ENCODE measurements at regions not wholly inside any gene's neighbourhood (a gene's known extent, or its start where the extent isn't known, plus 50 kb on each side); places are given as distances from the start of the nearest gene placed in this dataset.

DNA sequence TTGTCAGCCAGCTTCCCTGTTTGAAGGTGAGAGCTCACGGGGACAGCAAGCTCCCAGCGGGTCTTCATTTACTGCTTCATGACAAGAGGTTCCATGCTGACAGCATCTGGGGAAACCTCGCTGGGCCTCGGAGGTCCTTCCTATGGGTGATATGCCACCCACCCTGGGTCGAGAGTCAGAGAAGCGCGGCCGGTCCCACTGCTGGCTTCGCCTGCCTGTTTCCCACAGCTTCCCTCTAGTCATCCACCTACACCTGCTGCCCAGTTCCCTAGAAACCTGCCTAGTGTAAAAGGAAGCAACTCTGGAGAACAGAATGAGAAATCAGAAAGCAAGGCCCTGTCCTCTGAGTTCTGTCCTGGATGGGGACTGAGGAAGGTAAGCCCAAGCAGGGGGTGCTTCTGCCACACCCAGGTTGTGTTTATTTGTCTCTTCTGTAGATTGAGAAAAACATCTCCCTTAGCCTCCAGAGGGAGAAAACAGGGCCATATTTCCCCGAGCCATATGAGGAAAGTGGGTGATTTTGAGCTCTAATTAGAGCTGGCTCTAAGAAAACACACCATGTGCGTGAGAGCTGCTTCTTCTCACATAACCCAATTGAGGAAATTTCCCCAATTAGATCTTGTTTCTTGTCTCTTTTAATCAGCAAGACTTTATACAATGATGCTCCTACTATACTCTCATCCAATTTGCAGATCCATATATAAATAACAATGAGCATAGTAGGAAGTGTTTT, 504.3 kb downstream of the IRS2 start:
- no peak for TF ChIP-seq TAF1 (IDR thresholded peaks at IDR 0.05; ENCODE audit: borderline replicate concordance, insufficient read depth, low read length)
- no peak for TF ChIP-seq FOXP2 (optimal IDR thresholded peaks at IDR 0.05; ENCODE audit: borderline replicate concordance, extremely low read depth, extremely low read length, insufficient read depth)
- TF ChIP-seq, protein P1, sequence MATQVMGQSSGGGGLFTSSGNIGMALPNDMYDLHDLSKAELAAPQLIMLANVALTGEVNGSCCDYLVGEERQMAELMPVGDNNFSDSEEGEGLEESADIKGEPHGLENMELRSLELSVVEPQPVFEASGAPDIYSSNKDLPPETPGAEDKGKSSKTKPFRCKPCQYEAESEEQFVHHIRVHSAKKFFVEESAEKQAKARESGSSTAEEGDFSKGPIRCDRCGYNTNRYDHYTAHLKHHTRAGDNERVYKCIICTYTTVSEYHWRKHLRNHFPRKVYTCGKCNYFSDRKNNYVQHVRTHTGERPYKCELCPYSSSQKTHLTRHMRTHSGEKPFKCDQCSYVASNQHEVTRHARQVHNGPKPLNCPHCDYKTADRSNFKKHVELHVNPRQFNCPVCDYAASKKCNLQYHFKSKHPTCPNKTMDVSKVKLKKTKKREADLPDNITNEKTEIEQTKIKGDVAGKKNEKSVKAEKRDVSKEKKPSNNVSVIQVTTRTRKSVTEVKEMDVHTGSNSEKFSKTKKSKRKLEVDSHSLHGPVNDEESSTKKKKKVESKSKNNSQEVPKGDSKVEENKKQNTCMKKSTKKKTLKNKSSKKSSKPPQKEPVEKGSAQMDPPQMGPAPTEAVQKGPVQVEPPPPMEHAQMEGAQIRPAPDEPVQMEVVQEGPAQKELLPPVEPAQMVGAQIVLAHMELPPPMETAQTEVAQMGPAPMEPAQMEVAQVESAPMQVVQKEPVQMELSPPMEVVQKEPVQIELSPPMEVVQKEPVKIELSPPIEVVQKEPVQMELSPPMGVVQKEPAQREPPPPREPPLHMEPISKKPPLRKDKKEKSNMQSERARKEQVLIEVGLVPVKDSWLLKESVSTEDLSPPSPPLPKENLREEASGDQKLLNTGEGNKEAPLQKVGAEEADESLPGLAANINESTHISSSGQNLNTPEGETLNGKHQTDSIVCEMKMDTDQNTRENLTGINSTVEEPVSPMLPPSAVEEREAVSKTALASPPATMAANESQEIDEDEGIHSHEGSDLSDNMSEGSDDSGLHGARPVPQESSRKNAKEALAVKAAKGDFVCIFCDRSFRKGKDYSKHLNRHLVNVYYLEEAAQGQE (IDR thresholded peaks at IDR 0.05; ENCODE audit: insufficient read depth in 1 of 2, low read depth in 2 of 2, low read length in 2 of 2): no peak
- no peak for TF ChIP-seq SIN3A (IDR thresholded peaks at IDR 0.05; ENCODE audit: borderline replicate concordance, insufficient read depth, low read length)

DNA sequence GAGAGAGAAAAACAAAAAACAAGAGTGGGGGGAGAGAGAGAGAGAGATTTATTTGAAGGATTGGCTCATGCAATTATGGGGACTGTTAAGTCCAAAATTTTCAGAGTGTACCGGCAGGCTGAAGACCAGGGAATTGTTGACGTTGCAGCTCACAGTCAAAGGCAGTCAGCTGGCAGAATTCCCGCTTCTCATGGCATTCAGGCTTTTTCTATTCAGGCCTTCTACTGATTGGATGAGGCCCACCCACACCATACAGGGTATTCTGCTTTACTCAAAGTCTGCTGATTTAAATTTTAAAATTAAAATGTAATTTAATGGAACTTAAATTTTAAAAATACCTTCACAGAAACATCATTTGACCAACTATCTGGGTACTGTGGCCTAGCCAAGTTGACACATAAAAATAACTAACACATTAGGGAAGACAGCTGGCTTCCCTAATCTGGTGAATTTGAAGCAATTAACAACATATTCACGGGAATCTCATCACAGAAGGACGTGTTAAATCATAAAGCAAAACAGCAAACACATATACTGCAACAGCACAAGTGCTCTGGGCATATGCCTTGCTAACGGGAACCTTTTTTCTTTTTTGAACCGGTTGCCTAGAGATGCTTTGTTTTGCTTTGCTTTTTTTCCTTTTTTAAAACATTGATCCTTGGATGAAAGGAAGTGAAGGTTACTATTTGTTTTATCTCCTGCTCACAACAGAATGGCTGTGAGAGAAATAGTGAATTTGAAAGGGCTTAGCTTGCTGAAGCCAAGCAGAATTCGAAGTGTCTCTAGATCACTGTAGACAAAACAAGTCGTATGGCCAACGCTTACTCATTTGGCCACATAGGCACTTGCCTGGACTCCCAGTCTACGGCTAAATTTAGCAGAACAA, 505.1 kb downstream of the IRS2 start:
- TF ChIP-seq SIN3A (IDR thresholded peaks at IDR 0.05; ENCODE audit: borderline replicate concordance, insufficient read depth, low read length): no peak
- no peak for TF ChIP-seq TAF1 (IDR thresholded peaks at IDR 0.05; ENCODE audit: borderline replicate concordance, insufficient read depth, low read length)
- TF ChIP-seq POLR2AphosphoS5 (IDR thresholded peaks at IDR 0.05; ENCODE audit: low read depth, low read length): no peak
- TF ChIP-seq, protein P1 (IDR thresholded peaks at IDR 0.05; ENCODE audit: insufficient read depth in 1 of 2, low read depth in 2 of 2, low read length in 2 of 2): no peak
- TF ChIP-seq FOXP2 (optimal IDR thresholded peaks at IDR 0.05; ENCODE audit: borderline replicate concordance, extremely low read depth, extremely low read length, insufficient read depth): no peak

DNA sequence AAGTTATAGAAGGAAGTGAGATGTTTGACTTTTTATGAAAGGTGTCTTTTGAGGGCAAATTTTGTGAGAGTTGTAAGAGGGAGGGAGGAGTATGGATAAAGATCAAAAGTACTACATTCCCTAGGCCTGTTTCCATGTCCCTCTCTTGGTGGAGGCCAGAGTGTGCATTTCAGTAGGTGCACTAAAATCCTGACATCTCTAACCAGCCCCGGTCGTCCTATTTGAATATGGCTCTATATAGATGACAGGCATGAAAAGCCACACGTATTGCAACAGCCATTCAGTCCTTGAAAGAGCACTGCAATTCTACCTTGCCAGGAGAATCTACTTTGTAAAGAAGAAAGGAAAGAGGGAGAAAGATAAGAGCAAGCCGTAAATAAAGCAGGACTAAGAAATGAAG, 510.1 kb downstream of the IRS2 start:
- TF ChIP-seq TAF1 (IDR thresholded peaks at IDR 0.05; ENCODE audit: borderline replicate concordance, insufficient read depth, low read length): no peak
- TF ChIP-seq FOXP2 (optimal IDR thresholded peaks at IDR 0.05; ENCODE audit: borderline replicate concordance, extremely low read depth, extremely low read length, insufficient read depth): no peak
- TF ChIP-seq POLR2AphosphoS5 (IDR thresholded peaks at IDR 0.05; ENCODE audit: low read depth, low read length): no peak

DNA sequence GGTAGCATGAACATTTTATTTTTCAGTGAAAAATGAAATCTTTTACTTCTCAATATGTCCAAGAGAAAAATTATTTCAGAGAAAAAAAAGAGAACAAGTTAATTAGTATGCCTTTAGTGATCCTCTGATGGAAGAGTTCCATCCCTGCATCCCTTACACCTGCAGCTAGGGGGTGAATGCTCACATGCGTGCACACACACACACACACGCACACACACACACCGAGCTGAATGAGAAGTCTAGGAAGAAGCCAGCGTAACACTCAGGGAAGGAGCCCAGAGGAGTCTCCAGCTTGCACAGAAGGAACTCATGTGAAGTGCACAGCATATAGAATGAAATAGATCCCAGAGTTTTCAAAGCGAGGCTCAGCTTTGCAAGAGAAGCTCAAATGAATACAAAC, 510.5 kb downstream of the IRS2 start:
- TF ChIP-seq, protein P1 (IDR thresholded peaks at IDR 0.05; ENCODE audit: insufficient read depth in 1 of 2, low read depth in 2 of 2, low read length in 2 of 2): no peak
- TF ChIP-seq FOXP2 (optimal IDR thresholded peaks at IDR 0.05; ENCODE audit: borderline replicate concordance, extremely low read depth, extremely low read length, insufficient read depth) (no peak), TAF1 (IDR thresholded peaks at IDR 0.05; ENCODE audit: borderline replicate concordance, insufficient read depth, low read length) (no peak), SIN3A (IDR thresholded peaks at IDR 0.05; ENCODE audit: borderline replicate concordance, insufficient read depth, low read length) (no peak), POLR2AphosphoS5 (IDR thresholded peaks at IDR 0.05; ENCODE audit: low read depth, low read length) (no peak)

DNA sequence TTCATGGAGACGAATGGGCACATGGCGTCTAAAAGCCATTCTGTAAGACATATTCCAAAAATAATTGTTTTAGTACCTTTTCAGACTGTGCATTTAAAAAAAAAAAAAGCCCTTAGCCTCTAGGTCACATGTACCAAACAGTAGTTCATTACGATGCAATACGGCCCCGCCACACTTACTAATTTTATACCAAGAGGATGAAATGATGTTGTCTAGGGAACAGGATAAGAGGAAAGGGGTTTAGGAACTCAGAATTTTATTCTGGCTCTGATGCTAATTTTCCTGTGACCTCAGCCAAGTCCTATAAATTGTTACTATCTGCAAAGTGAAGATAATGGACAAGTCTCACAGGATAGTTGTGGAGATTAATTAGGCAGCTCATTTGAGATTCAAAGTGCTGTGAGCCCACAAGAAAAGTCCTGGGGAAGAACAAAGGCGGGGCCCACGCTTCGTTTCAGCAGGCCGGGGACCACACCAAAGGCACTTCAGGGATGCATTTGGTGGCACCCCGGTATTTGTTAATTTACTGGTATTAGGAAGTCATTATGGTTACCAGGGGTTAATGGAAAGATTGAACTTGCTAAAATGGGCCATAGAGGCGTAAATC, 511.1 kb downstream of the IRS2 start:
- no peak for TF ChIP-seq FOXP2 (optimal IDR thresholded peaks at IDR 0.05; ENCODE audit: borderline replicate concordance, extremely low read depth, extremely low read length, insufficient read depth)
- TF ChIP-seq, protein P1 (IDR thresholded peaks at IDR 0.05; ENCODE audit: insufficient read depth in 1 of 2, low read depth in 2 of 2, low read length in 2 of 2): no peak
- TF ChIP-seq POLR2AphosphoS5 (IDR thresholded peaks at IDR 0.05; ENCODE audit: low read depth, low read length): no peak
- TF ChIP-seq TAF1 (IDR thresholded peaks at IDR 0.05; ENCODE audit: borderline replicate concordance, insufficient read depth, low read length): no peak
- no peak for TF ChIP-seq SIN3A (IDR thresholded peaks at IDR 0.05; ENCODE audit: borderline replicate concordance, insufficient read depth, low read length)
